HG03558 (cell line): ENCODE measurements at regions not wholly inside any gene's neighbourhood (a gene's known extent, or its start where the extent isn't known, plus 50 kb on each side); places are given as distances from the start of the nearest gene placed in this dataset.
"Not testable (repeated sequence)": the region's sequence is repeated elsewhere in the genome, so short reads cannot be mapped to it uniquely, and the experiment has no call there.

Experiments
- ATAC-seq: cut with Tn5 transposase; IDR thresholded peaks from one replicate; pipeline ENCODE4 v1.9.1; 2021; ENCODE audit warnings: moderate number of reproducible peaks; ENCODE audit not compliant: unreplicated experiment; ENCODE audit errors: extremely low read depth

- ATAC-seq: no peak
Measured at GRCh38 chr1:190665045-190665444, 187.4 kb upstream of the BRINP3 start.

- no peak for ATAC-seq
Measured at GRCh38 chr1:190667914-190668313, 190.2 kb upstream of the BRINP3 start.

GRCh38 chr1:190679044-190679443 lies 201.4 kb upstream of the BRINP3 start:
- ATAC-seq: no peak

- no peak for ATAC-seq
Measured at GRCh38 chr1:190679454-190679853, 201.8 kb upstream of the BRINP3 start.

GRCh38 chr1:190679983-190680382 lies 202.3 kb upstream of the BRINP3 start:
- ATAC-seq: no peak

- no peak for ATAC-seq
Measured at GRCh38 chr1:190685676-190686075, 208.0 kb upstream of the BRINP3 start.

- no peak for ATAC-seq
Measured at GRCh38 chr1:190688096-190688495, 210.4 kb upstream of the BRINP3 start.

GRCh38 chr1:190698488-190698887 lies 220.8 kb upstream of the BRINP3 start:
- ATAC-seq: not testable (repeated sequence)

- no peak for ATAC-seq
Measured at GRCh38 chr1:190699165-190699564, 221.5 kb upstream of the BRINP3 start.

GRCh38 chr1:190708418-190709057 lies 230.9 kb upstream of the BRINP3 start:
- no peak for ATAC-seq

GRCh38 chr1:190711069-190711468 lies 233.4 kb upstream of the BRINP3 start:
- ATAC-seq: no peak

GRCh38 chr1:190717055-190717454 lies 239.4 kb upstream of the BRINP3 start:
- ATAC-seq: no peak

GRCh38 chr1:190736971-190737590 lies 259.4 kb upstream of the BRINP3 start:
- no peak for ATAC-seq

- no peak for ATAC-seq
Measured at GRCh38 chr1:190738317-190738716, 260.7 kb upstream of the BRINP3 start.

- ATAC-seq: no peak
Measured at GRCh38 chr1:190739926-190740325, 262.3 kb upstream of the BRINP3 start.

GRCh38 chr1:190747704-190748103 lies 270.0 kb upstream of the BRINP3 start:
- no peak for ATAC-seq

GRCh38 chr1:190752131-190752530 lies 274.5 kb upstream of the BRINP3 start:
- ATAC-seq: no peak

GRCh38 chr1:190754666-190755065 lies 277.0 kb upstream of the BRINP3 start:
- no peak for ATAC-seq

- ATAC-seq: peak; percentile 72
Measured at GRCh38 chr1:190759807-190760206, 282.1 kb upstream of the BRINP3 start.

- no peak for ATAC-seq
Measured at GRCh38 chr1:190762325-190762724, 284.7 kb upstream of the BRINP3 start.

GRCh38 chr1:190792873-190793272 lies 315.2 kb upstream of the BRINP3 start:
- no peak for ATAC-seq

GRCh38 chr1:190807629-190808028 lies 330.0 kb upstream of the BRINP3 start:
- ATAC-seq: no peak
